ENCODE measurements at regions not wholly inside any gene's neighbourhood (a gene's known extent, or its start where the extent isn't known, plus 50 kb on each side); places are given as distances from the start of the nearest gene placed in this dataset.

DNA sequence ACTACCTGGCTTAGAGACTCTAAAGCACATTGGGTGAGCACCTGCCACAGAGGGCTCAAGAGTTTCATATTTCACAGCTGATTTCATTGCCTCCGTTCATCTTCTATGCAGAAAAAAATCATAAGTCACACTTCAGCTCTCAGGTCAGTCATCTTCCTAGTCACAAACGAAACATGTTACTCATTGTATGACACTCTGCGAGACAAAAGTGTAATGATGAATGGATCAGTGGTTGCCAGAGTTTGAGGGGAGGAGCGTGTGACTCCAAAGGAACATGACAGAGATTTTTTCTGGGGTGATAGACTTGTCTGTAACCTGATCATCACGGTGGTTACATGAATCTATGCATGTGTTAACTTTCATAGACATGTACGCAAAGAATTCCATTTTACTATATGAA is 195.2 kb upstream of the CNTNAP4 start:
- FAIRE-seq (no peak), DNase-seq (ENCODE audit: low read depth, low spot score) (no peak)
- no peaks in the 10 kb centered on the region for H3K4me1 ChIP-seq (ENCODE audit: control insufficient read depth, extremely low read depth, insufficient read depth, low read length)
- H3K9me3 ChIP-seq (replicated peaks; ENCODE audit: control insufficient read depth, insufficient read depth, low read length): no peaks in the 10 kb centered on the region
- H3K79me2 ChIP-seq (ENCODE audit: control insufficient read depth, insufficient read depth, low read length): no peaks in the 10 kb centered on the region
- dilution Hi-C loops (cut with MboI; ENCODE audit: extremely low pct_ligation_motif_present, low sequenced_read_pairs) (no loop called here), intact Hi-C loops (cut with micrococcal nuclease) (no loop called here)
- no peak overlapping the region for H3K4me3 ChIP-seq (replicated peaks in 1 of 3; ENCODE audit: insufficient read depth in 1 of 3, low read depth in 1 of 3, low read length in 3 of 3)
- H3K27me3 ChIP-seq (ENCODE audit: control insufficient read depth in 2 of 2, insufficient read depth in 2 of 2, low read length in 2 of 2): no peaks in the 10 kb centered on the region
- H3K9me1 ChIP-seq (replicated peaks; ENCODE audit: control insufficient read depth, extremely low read depth, insufficient read depth, low read length): no peaks in the 10 kb centered on the region
- H3K9ac ChIP-seq (replicated peaks; ENCODE audit: extremely low read depth, insufficient read depth, low read length): no peak overlapping the region
- H4K20me1 ChIP-seq (replicated peaks; ENCODE audit: control insufficient read depth, extremely low read depth, insufficient read depth, low read length): no peaks in the 10 kb centered on the region
- H3K4me2 ChIP-seq (ENCODE audit: insufficient read depth, low read length): no peak overlapping the region
- TF ChIP-seq, protein P1, sequence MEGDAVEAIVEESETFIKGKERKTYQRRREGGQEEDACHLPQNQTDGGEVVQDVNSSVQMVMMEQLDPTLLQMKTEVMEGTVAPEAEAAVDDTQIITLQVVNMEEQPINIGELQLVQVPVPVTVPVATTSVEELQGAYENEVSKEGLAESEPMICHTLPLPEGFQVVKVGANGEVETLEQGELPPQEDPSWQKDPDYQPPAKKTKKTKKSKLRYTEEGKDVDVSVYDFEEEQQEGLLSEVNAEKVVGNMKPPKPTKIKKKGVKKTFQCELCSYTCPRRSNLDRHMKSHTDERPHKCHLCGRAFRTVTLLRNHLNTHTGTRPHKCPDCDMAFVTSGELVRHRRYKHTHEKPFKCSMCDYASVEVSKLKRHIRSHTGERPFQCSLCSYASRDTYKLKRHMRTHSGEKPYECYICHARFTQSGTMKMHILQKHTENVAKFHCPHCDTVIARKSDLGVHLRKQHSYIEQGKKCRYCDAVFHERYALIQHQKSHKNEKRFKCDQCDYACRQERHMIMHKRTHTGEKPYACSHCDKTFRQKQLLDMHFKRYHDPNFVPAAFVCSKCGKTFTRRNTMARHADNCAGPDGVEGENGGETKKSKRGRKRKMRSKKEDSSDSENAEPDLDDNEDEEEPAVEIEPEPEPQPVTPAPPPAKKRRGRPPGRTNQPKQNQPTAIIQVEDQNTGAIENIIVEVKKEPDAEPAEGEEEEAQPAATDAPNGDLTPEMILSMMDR (IDR thresholded peaks at IDR 0.05; ENCODE audit: extremely low read depth in 1 of 2, insufficient read depth in 1 of 2, low read depth in 1 of 2, low read length in 2 of 2): no peak
- TF ChIP-seq, protein P2, sequence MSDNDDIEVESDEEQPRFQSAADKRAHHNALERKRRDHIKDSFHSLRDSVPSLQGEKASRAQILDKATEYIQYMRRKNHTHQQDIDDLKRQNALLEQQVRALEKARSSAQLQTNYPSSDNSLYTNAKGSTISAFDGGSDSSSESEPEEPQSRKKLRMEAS (IDR thresholded peaks at IDR 0.05; ENCODE audit: insufficient read depth, insufficient read length): no peak
- TF ChIP-seq EZH2 (IDR thresholded peaks at IDR 0.05; ENCODE audit: borderline replicate concordance, low read depth, low read length, severe bottlenecking) (no peak), MYC (IDR thresholded peaks at IDR 0.05; ENCODE audit: low read depth, low read length) (no peak), GATA2 (IDR thresholded peaks at IDR 0.05; ENCODE audit: insufficient read depth, insufficient read length, low read depth, low read length) (no peak), POLR2A (IDR thresholded peaks at IDR 0.05; ENCODE audit: low read depth, low read length) (no peak), JUN (IDR thresholded peaks at IDR 0.05; ENCODE audit: borderline replicate concordance, insufficient read depth, insufficient read length, low read depth) (no peak), FOS (IDR thresholded peaks at IDR 0.05; ENCODE audit: borderline replicate concordance, insufficient read depth, low read length) (no peak), POLR2AphosphoS5 (IDR thresholded peaks at IDR 0.05; ENCODE audit: insufficient read depth, low read depth, low read length) (no peak)
- no peak overlapping the region for H2AFZ ChIP-seq (ENCODE audit: low read depth, low read length)
- H3K27ac ChIP-seq (ENCODE audit: insufficient read depth, low read depth, low read length): no peak overlapping the region
- CTCF ChIA-PET: no interaction called here
- POLR2A ChIA-PET: no interaction called here
- no peaks in the 10 kb centered on the region for H3K36me3 ChIP-seq (ENCODE audit: control insufficient read depth in 2 of 2, extremely low read depth in 1 of 2, insufficient read depth in 2 of 2, low read length in 2 of 2)
- no TSS peak for BruUV-seq (replicated peaks)

Data from endothelial cell of umbilical vein (primary cell).